ENCODE measurements at regions not wholly inside any gene's neighbourhood (a gene's known extent, or its start where the extent isn't known, plus 50 kb on each side); places are given as distances from the start of the nearest gene placed in this dataset.

GRCh38 chrX:138775517-138775916 lies 64.0 kb upstream of the FGF13 start (continued):
- TF ChIP-seq REST (IDR thresholded peaks at IDR 0.05; ENCODE audit: borderline replicate concordance) (peak; percentile 21; the same call in 1 of the 2 replicates), REST (CRISPR knock-in tag; IDR thresholded peaks at IDR 0.05; ENCODE audit: low read depth) (no peak), ATF7 (IDR thresholded peaks at IDR 0.05) (no peak), DEAF1 (CRISPR knock-in tag; IDR thresholded peaks at IDR 0.05) (peak; percentile 23; the same call in 1 of the 2 replicates)
